ENCODE measurements at regions not wholly inside any gene's neighbourhood (a gene's known extent, or its start where the extent isn't known, plus 50 kb on each side); places are given as distances from the start of the nearest gene placed in this dataset.

GRCh38 chr15:69602921-69603320, 150.3 kb downstream of the RPLP1 start:
- Histone ChIP-seq H3K27me3 (ENCODE audit: insufficient read depth, low read length, poor library complexity, severe bottlenecking) (no peaks in the 10 kb centered on the region), H3K4me2 (ENCODE audit: low read depth, low read length, poor library complexity, severe bottlenecking) (no peak overlapping the region), H2AFZ (ENCODE audit: low read length) (no peak overlapping the region), H3K9me2 (replicated peaks; ENCODE audit: low read depth, low read length) (no peaks in the 10 kb centered on the region), H3K79me2 (ENCODE audit: insufficient read depth, low read length) (no peaks in the 10 kb centered on the region), H3F3A (ENCODE audit: low read depth) (no peaks in the 10 kb centered on the region), H3K36me3 (ENCODE audit: insufficient read depth, low read length) (no peaks in the 10 kb centered on the region), H3K4me3 (ENCODE audit: low read length, poor library complexity, severe bottlenecking) (no peak overlapping the region), H3K4me1 (ENCODE audit: insufficient read depth, low read length, poor library complexity, severe bottlenecking) (peaks cover 8% of the 10 kb centered on the region), H3K9ac (ENCODE audit: low read depth, low read length, poor library complexity, severe bottlenecking) (no peak overlapping the region), H4K20me1 (ENCODE audit: insufficient read depth, low read length, poor library complexity, severe bottlenecking) (no peaks in the 10 kb centered on the region), H3K9me3 (ENCODE audit: insufficient read depth, low read depth, low read length) (no peaks in the 10 kb centered on the region)
- TF ChIP-seq CTCF (conservative IDR thresholded peaks at IDR 0.05; ENCODE audit: low read length) (no peak), EZH2phosphoT487 (IDR thresholded peaks at IDR 0.05; ENCODE audit: borderline replicate concordance) (no peak)

- TF ChIP-seq EZH2phosphoT487 (IDR thresholded peaks at IDR 0.05; ENCODE audit: borderline replicate concordance) (no peak), CTCF (conservative IDR thresholded peaks at IDR 0.05; ENCODE audit: low read length) (no peak)
- Histone ChIP-seq H3K4me2 (ENCODE audit: low read depth, low read length, poor library complexity, severe bottlenecking) (no peak overlapping the region), H3K79me2 (ENCODE audit: insufficient read depth, low read length) (no peaks in the 10 kb centered on the region), H4K20me1 (ENCODE audit: insufficient read depth, low read length, poor library complexity, severe bottlenecking) (no peaks in the 10 kb centered on the region), H3K4me3 (ENCODE audit: low read length, poor library complexity, severe bottlenecking) (no peak overlapping the region), H2AFZ (ENCODE audit: low read length) (no peak overlapping the region), H3K9me3 (ENCODE audit: insufficient read depth, low read depth, low read length) (no peaks in the 10 kb centered on the region), H3K4me1 (ENCODE audit: insufficient read depth, low read length, poor library complexity, severe bottlenecking) (peaks cover 8% of the 10 kb centered on the region), H3K27me3 (ENCODE audit: insufficient read depth, low read length, poor library complexity, severe bottlenecking) (no peaks in the 10 kb centered on the region), H3K9ac (ENCODE audit: low read depth, low read length, poor library complexity, severe bottlenecking) (no peak overlapping the region), H3K36me3 (ENCODE audit: insufficient read depth, low read length) (no peaks in the 10 kb centered on the region), H3F3A (ENCODE audit: low read depth) (no peaks in the 10 kb centered on the region), H3K9me2 (replicated peaks; ENCODE audit: low read depth, low read length) (no peaks in the 10 kb centered on the region)
Measured at GRCh38 chr15:69603369-69604071, 150.9 kb downstream of the RPLP1 start.

- H3K4me3 ChIP-seq (ENCODE audit: low read length, poor library complexity, severe bottlenecking), result no peak overlapping the region
- no peaks in the 10 kb centered on the region for H3K36me3 ChIP-seq (ENCODE audit: insufficient read depth, low read length)
- TF ChIP-seq CTCF (conservative IDR thresholded peaks at IDR 0.05; ENCODE audit: low read length), result peak; percentile 45
- no peak for TF ChIP-seq EZH2phosphoT487 (IDR thresholded peaks at IDR 0.05; ENCODE audit: borderline replicate concordance)
- peaks cover 8% of the 10 kb centered on the region for H3K4me1 ChIP-seq (ENCODE audit: insufficient read depth, low read length, poor library complexity, severe bottlenecking)
- H3K79me2 ChIP-seq (ENCODE audit: insufficient read depth, low read length), result no peaks in the 10 kb centered on the region
- no peak overlapping the region for H3K4me2 ChIP-seq (ENCODE audit: low read depth, low read length, poor library complexity, severe bottlenecking)
- no peaks in the 10 kb centered on the region for H3F3A ChIP-seq (ENCODE audit: low read depth)
- no peaks in the 10 kb centered on the region for H3K9me3 ChIP-seq (ENCODE audit: insufficient read depth, low read depth, low read length)
- no peaks in the 10 kb centered on the region for H3K9me2 ChIP-seq (replicated peaks; ENCODE audit: low read depth, low read length)
- H3K27me3 ChIP-seq (ENCODE audit: insufficient read depth, low read length, poor library complexity, severe bottlenecking), result no peaks in the 10 kb centered on the region
- H4K20me1 ChIP-seq (ENCODE audit: insufficient read depth, low read length, poor library complexity, severe bottlenecking), result no peaks in the 10 kb centered on the region
- no peak overlapping the region for H2AFZ ChIP-seq (ENCODE audit: low read length)
- H3K9ac ChIP-seq (ENCODE audit: low read depth, low read length, poor library complexity, severe bottlenecking), result no peak overlapping the region
Measured at GRCh38 chr15:69604072-69604411, 151.4 kb downstream of the RPLP1 start.

Measured in Loucy (cell line).